ENCODE measurements at regions not wholly inside any gene's neighbourhood (a gene's known extent, or its start where the extent isn't known, plus 50 kb on each side); places are given as distances from the start of the nearest gene placed in this dataset.

GRCh38 chr9:38224941-38225340, 155.9 kb upstream of the SHB start:
- no peak for DNase-seq

GRCh38 chr9:38216572-38216971, 147.5 kb upstream of the SHB start:
- no peak for DNase-seq

- DNase-seq = no peak
Observed at GRCh38 chr9:38215465-38215864, 146.4 kb upstream of the SHB start.

- no peak for DNase-seq
Observed at GRCh38 chr9:38214432-38214831, 145.4 kb upstream of the SHB start.

- no peak for DNase-seq
Observed at GRCh38 chr9:38213631-38214299, 144.7 kb upstream of the SHB start.

- DNase-seq = no peak
Observed at GRCh38 chr9:38212016-38212415, 143.0 kb upstream of the SHB start.

- DNase-seq = no peak
Observed at GRCh38 chr9:38211002-38211401, 142.0 kb upstream of the SHB start.

- DNase-seq = no peak
Observed at GRCh38 chr9:38208206-38208901, 139.3 kb upstream of the SHB start.

GRCh38 chr9:38207247-38207778, 138.3 kb upstream of the SHB start:
- DNase-seq = no peak

GRCh38 chr9:38205279-38205678, 136.3 kb upstream of the SHB start:
- no peak for DNase-seq

- no peak for DNase-seq
Observed at GRCh38 chr9:38202336-38202938, 133.4 kb upstream of the SHB start.

- DNase-seq = no peak
Observed at GRCh38 chr9:38201844-38202243, 132.8 kb upstream of the SHB start.

GRCh38 chr9:38200431-38200830, 131.4 kb upstream of the SHB start:
- no peak for DNase-seq

GRCh38 chr9:38198140-38198539, 129.1 kb upstream of the SHB start:
- DNase-seq = no peak

GRCh38 chr9:38196714-38197113, 127.7 kb upstream of the SHB start:
- DNase-seq = no peak

GRCh38 chr9:38195737-38196161, 126.7 kb upstream of the SHB start:
- DNase-seq = no peak

GRCh38 chr9:38194870-38195269, 125.8 kb upstream of the SHB start:
- DNase-seq = no peak

- no peak for DNase-seq
Observed at GRCh38 chr9:38192731-38193265, 123.8 kb upstream of the SHB start.

GRCh38 chr9:38186404-38187115, 117.5 kb upstream of the SHB start:
- no peak for DNase-seq

- no peak for DNase-seq
Observed at GRCh38 chr9:38185647-38186403, 116.8 kb upstream of the SHB start.

GRCh38 chr9:38183994-38184568, 115.1 kb upstream of the SHB start:
- no peak for DNase-seq

GRCh38 chr9:38182321-38182720, 113.3 kb upstream of the SHB start:
- DNase-seq = no peak
